Trophoblast cell (in vitro differentiated cells and primary cell): ENCODE measurements at regions not wholly inside any gene's neighbourhood (a gene's known extent, or its start where the extent isn't known, plus 50 kb on each side); places are given as distances from the start of the nearest gene placed in this dataset.
"Not testable (repeated sequence)": the region's sequence is repeated elsewhere in the genome, so short reads cannot be mapped to it uniquely, and the experiment has no call there.

Source experiments
- DNase-seq, 2 donors: peaks; one replicate each; pipeline ENCODE4 v3.0.0-alpha.2; 2016
- H2AFZ ChIP-seq: 2 replicates; pipeline ENCODE4 v1.6.1; 2013; ENCODE audit warnings: low read length, moderate library complexity, mild to moderate bottlenecking; ENCODE audit not compliant: insufficient read depth, poor library complexity
- H2AK5ac ChIP-seq: 2 replicates; pipeline ENCODE4 v1.6.1; 2013; ENCODE audit warnings: mild to moderate bottlenecking, low read length
- H2BK120ac ChIP-seq: 2 replicates; pipeline ENCODE4 v1.6.1; 2013; ENCODE audit warnings: low read length, mild to moderate bottlenecking, moderate library complexity; ENCODE audit not compliant: insufficient read depth, poor library complexity
- H2BK12ac ChIP-seq: 2 replicates; pipeline ENCODE4 v1.6.1; 2013; ENCODE audit warnings: mild to moderate bottlenecking, low read length, moderate library complexity
- H2BK5ac ChIP-seq: 2 replicates; pipeline ENCODE4 v1.6.1; 2013; ENCODE audit warnings: low read length, low read depth, moderate library complexity, mild to moderate bottlenecking; ENCODE audit not compliant: poor library complexity
- H3K14ac ChIP-seq: 2 replicates; pipeline ENCODE4 v1.6.1; 2013; ENCODE audit warnings: mild to moderate bottlenecking, low read length
- H3K18ac ChIP-seq: 2 replicates; pipeline ENCODE4 v1.6.1; 2013; ENCODE audit warnings: mild to moderate bottlenecking, low read length
- H3K23ac ChIP-seq: 2 replicates; pipeline ENCODE4 v1.6.1; 2013; ENCODE audit warnings: low read length
- H3K27ac ChIP-seq: 2 replicates; pipeline ENCODE4 v1.5.1; 2013; ENCODE audit warnings: low read depth, mild to moderate bottlenecking, inconsistent platforms, low read length, moderate library complexity
- H3K27me3 ChIP-seq: 2 replicates; pipeline ENCODE4 v1.6.1; 2013; ENCODE audit warnings: inconsistent platforms, mild to moderate bottlenecking, low read length, moderate library complexity; ENCODE audit not compliant: insufficient read depth
- H3K36me3 ChIP-seq, 2 experiments: 1 replicate in 1 of 2; 2 replicates in 1 of 2; pipeline ENCODE4 v1.6.1; 2013; ENCODE audit warnings: low read length in 2 of 2, mild to moderate bottlenecking in 2 of 2, moderate library complexity in 1 of 2; ENCODE audit not compliant: insufficient read depth in 2 of 2, control insufficient read depth in 1 of 2
- H3K4ac ChIP-seq: 2 replicates; pipeline ENCODE4 v1.6.1; 2013; ENCODE audit warnings: low read depth, mild to moderate bottlenecking, low read length, moderate library complexity
- H3K4me1 ChIP-seq, 2 experiments: 1 replicate in 1 of 2; 2 replicates in 1 of 2; pipeline ENCODE4 v1.6.1; 2013; ENCODE audit warnings: low read length in 2 of 2, mild to moderate bottlenecking in 2 of 2, moderate library complexity in 1 of 2; ENCODE audit not compliant: insufficient read depth in 2 of 2, control insufficient read depth in 1 of 2
- H3K4me2 ChIP-seq: 2 replicates; pipeline ENCODE4 v1.6.1; 2013; ENCODE audit warnings: inconsistent platforms, mild to moderate bottlenecking, low read length, moderate library complexity
- H3K4me3 ChIP-seq: 2 replicates; pipeline ENCODE4 v1.5.1; 2013; ENCODE audit warnings: mild to moderate bottlenecking, low read depth, low read length, inconsistent platforms
- H3K79me1 ChIP-seq: one replicate; pipeline ENCODE4 v1.6.1; 2013; ENCODE audit warnings: low read length
- H3K79me2 ChIP-seq: 2 replicates; pipeline ENCODE4 v1.6.1; 2013; ENCODE audit warnings: low read length, mild to moderate bottlenecking; ENCODE audit not compliant: control insufficient read depth, insufficient read depth, poor library complexity
- H3K9ac ChIP-seq: 2 replicates; pipeline ENCODE4 v1.6.1; 2013; ENCODE audit warnings: mild to moderate bottlenecking, low read length
- H3K9me3 ChIP-seq: 2 replicates; pipeline ENCODE4 v1.6.1; 2013; ENCODE audit warnings: low read depth, mild to moderate bottlenecking, control low read depth, inconsistent platforms, low read length; ENCODE audit not compliant: insufficient read depth
- H4K12ac ChIP-seq: 2 replicates; pipeline ENCODE4 v1.6.1; 2013; ENCODE audit warnings: low read depth, mild to moderate bottlenecking, low read length, moderate library complexity
- H4K8ac ChIP-seq: 2 replicates; pipeline ENCODE4 v1.6.1; 2013; ENCODE audit warnings: low read depth, mild to moderate bottlenecking, low read length, moderate library complexity
- H4K91ac ChIP-seq: one replicate; pipeline ENCODE4 v1.6.1; 2013; ENCODE audit warnings: low read depth, mild to moderate bottlenecking, low read length, moderate library complexity
- WGBS: extraction: QIAGEN DNeasy Blood & Tissue Kit; methylation state at CpG from one replicate; pipeline ENCODE4 v1.1.7; 2013; ENCODE audit warnings: missing lambda C conversion rate; ENCODE audit not compliant: insufficient read length, insufficient coverage; ENCODE audit errors: extremely low coverage; 5-methylcytosine and 5-hydroxymethylcytosine counted together

GRCh38 chr6:119673741-119674140, 324.2 kb upstream of the MAN1A1 start:
- no peaks in the 10 kb centered on the region for H3K79me2 ChIP-seq
- no peak overlapping the region for H2BK120ac ChIP-seq
- H3K79me1 ChIP-seq: no peaks in the 10 kb centered on the region
- H3K36me3 ChIP-seq: no peaks in the 10 kb centered on the region
- no peak overlapping the region for H2BK5ac ChIP-seq
- H3K4me2 ChIP-seq: no peak overlapping the region
- H2AK5ac ChIP-seq: no peak overlapping the region
- no peak overlapping the region for H3K23ac ChIP-seq
- no peaks in the 10 kb centered on the region for H3K9me3 ChIP-seq
- no peak overlapping the region for H3K4ac ChIP-seq
- H4K12ac ChIP-seq: no peak overlapping the region
- H3K14ac ChIP-seq: no peak overlapping the region
- H3K4me3 ChIP-seq: no peak overlapping the region
- no peaks in the 10 kb centered on the region for H3K27me3 ChIP-seq
- H3K4me1 ChIP-seq: no peaks in the 10 kb centered on the region
- H3K9ac ChIP-seq: no peak overlapping the region
- no peak overlapping the region for H3K27ac ChIP-seq
- H4K8ac ChIP-seq: no peak overlapping the region
- no peak overlapping the region for H4K91ac ChIP-seq
- no peak overlapping the region for H3K18ac ChIP-seq
- H2AFZ ChIP-seq: no peak overlapping the region
- DNase-seq: no peak
- no peak overlapping the region for H2BK12ac ChIP-seq

GRCh38 chr6:119672725-119673124, 323.2 kb upstream of the MAN1A1 start:
- H3K4me2 ChIP-seq: no peak overlapping the region
- no peak overlapping the region for H3K9ac ChIP-seq
- H3K4ac ChIP-seq: no peak overlapping the region
- H4K12ac ChIP-seq: no peak overlapping the region
- H4K91ac ChIP-seq: no peak overlapping the region
- no peak overlapping the region for H2AK5ac ChIP-seq
- no peak overlapping the region for H3K27ac ChIP-seq
- H3K14ac ChIP-seq: no peak overlapping the region
- H2BK12ac ChIP-seq: no peak overlapping the region
- no peaks in the 10 kb centered on the region for H3K27me3 ChIP-seq
- no peak for DNase-seq
- no peak overlapping the region for H3K18ac ChIP-seq
- H3K23ac ChIP-seq: no peak overlapping the region
- H3K79me1 ChIP-seq: no peaks in the 10 kb centered on the region
- H3K4me1 ChIP-seq: no peaks in the 10 kb centered on the region
- no peak overlapping the region for H2BK120ac ChIP-seq
- no peak overlapping the region for H2AFZ ChIP-seq
- no peak overlapping the region for H2BK5ac ChIP-seq
- no peaks in the 10 kb centered on the region for H3K9me3 ChIP-seq
- no peak overlapping the region for H3K4me3 ChIP-seq
- no CpG with 5 or more reads among the region's 1 CpG for WGBS
- H3K36me3 ChIP-seq: no peaks in the 10 kb centered on the region
- no peaks in the 10 kb centered on the region for H3K79me2 ChIP-seq
- H4K8ac ChIP-seq: no peak overlapping the region

- H3K4ac ChIP-seq: no peak overlapping the region
- H2BK120ac ChIP-seq: no peak overlapping the region
- WGBS: no CpG with 5 or more reads among the region's 2 CpGs
- H3K4me2 ChIP-seq: no peak overlapping the region
- no peaks in the 10 kb centered on the region for H3K27me3 ChIP-seq
- H2AFZ ChIP-seq: no peak overlapping the region
- no peaks in the 10 kb centered on the region for H3K36me3 ChIP-seq
- H3K18ac ChIP-seq: no peak overlapping the region
- H4K12ac ChIP-seq: no peak overlapping the region
- no peak overlapping the region for H3K4me3 ChIP-seq
- H2BK5ac ChIP-seq: no peak overlapping the region
- H3K79me1 ChIP-seq: no peaks in the 10 kb centered on the region
- H4K91ac ChIP-seq: no peak overlapping the region
- no peak for DNase-seq
- no peaks in the 10 kb centered on the region for H3K4me1 ChIP-seq
- H3K23ac ChIP-seq: no peak overlapping the region
- no peaks in the 10 kb centered on the region for H3K9me3 ChIP-seq
- no peaks in the 10 kb centered on the region for H3K79me2 ChIP-seq
- no peak overlapping the region for H3K27ac ChIP-seq
- H2BK12ac ChIP-seq: no peak overlapping the region
- H3K14ac ChIP-seq: no peak overlapping the region
- no peak overlapping the region for H3K9ac ChIP-seq
- no peak overlapping the region for H4K8ac ChIP-seq
- H2AK5ac ChIP-seq: no peak overlapping the region
Measured at GRCh38 chr6:119671105-119671504, 321.5 kb upstream of the MAN1A1 start.

GRCh38 chr6:119669221-119669620, 319.7 kb upstream of the MAN1A1 start:
- Histone ChIP-seq H3K36me3 (no peaks in the 10 kb centered on the region), H4K12ac (no peak overlapping the region), H2BK12ac (no peak overlapping the region), H3K23ac (no peak overlapping the region), H3K27me3 (no peaks in the 10 kb centered on the region), H3K14ac (no peak overlapping the region), H3K9ac (no peak overlapping the region), H3K79me1 (no peaks in the 10 kb centered on the region), H3K79me2 (no peaks in the 10 kb centered on the region), H3K4me2 (no peak overlapping the region), H2AK5ac (no peak overlapping the region), H2BK120ac (no peak overlapping the region), H3K4me3 (no peak overlapping the region), H3K18ac (no peak overlapping the region), H4K8ac (no peak overlapping the region), H3K9me3 (peaks cover 3% of the 10 kb centered on the region), H4K91ac (no peak overlapping the region), H3K4ac (no peak overlapping the region), H2BK5ac (no peak overlapping the region), H3K4me1 (no peaks in the 10 kb centered on the region), H3K27ac (no peak overlapping the region), H2AFZ (no peak overlapping the region)
- DNase-seq: no peak

- not testable (repeated sequence) for H2BK12ac ChIP-seq, H3K18ac ChIP-seq, H3K23ac ChIP-seq, H2BK120ac ChIP-seq, H3K79me1 ChIP-seq, H3K79me2 ChIP-seq, H3K4me2 ChIP-seq, H2AFZ ChIP-seq, H2BK5ac ChIP-seq, H3K14ac ChIP-seq, DNase-seq, H3K4me1 ChIP-seq, H3K36me3 ChIP-seq, H4K12ac ChIP-seq, H3K27ac ChIP-seq, H3K27me3 ChIP-seq, H4K8ac ChIP-seq, H3K4me3 ChIP-seq, H3K9me3 ChIP-seq, H3K4ac ChIP-seq, H4K91ac ChIP-seq, H2AK5ac ChIP-seq, H3K9ac ChIP-seq
- no CpG with 5 or more reads among the region's 10 CpGs for WGBS
Measured at GRCh38 chr6:119665432-119665831, 315.9 kb upstream of the MAN1A1 start.
